NB4 (cell line): ENCODE measurements at regions not wholly inside any gene's neighbourhood (a gene's known extent, or its start where the extent isn't known, plus 50 kb on each side); places are given as distances from the start of the nearest gene placed in this dataset.

ENCODE experiments used
- TF ChIP-seq, protein P1 (sequence below): IDR thresholded peaks from one replicate; pipeline ENCODE4 v1.5.1; 2012; ENCODE audit warnings: low read depth, low read length
- TF ChIP-seq, protein P2 (sequence below): IDR thresholded peaks from 2 replicates; pipeline ENCODE4 v1.6.1; 2011; ENCODE audit warnings: low read depth, low read length

DNA sequence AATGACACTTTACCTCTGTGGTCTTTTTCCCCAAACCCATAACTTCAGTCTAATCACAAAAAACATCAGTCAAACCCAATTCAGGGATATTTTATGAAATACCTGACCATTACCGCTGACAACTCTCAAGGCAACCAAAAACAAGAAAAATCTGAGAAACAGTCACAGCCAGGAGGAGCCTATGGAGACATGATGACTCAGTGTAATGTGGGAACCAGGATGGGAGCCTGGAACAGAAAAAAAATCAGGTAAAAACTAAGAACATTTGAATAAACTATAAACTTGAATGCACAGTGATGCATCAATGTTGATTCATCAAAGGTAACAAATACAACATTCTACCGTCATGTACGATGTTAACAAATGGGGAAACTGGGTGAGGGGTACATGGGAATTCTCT, 84.1 kb upstream of the TSHZ2 start:
- TF ChIP-seq, protein P1, sequence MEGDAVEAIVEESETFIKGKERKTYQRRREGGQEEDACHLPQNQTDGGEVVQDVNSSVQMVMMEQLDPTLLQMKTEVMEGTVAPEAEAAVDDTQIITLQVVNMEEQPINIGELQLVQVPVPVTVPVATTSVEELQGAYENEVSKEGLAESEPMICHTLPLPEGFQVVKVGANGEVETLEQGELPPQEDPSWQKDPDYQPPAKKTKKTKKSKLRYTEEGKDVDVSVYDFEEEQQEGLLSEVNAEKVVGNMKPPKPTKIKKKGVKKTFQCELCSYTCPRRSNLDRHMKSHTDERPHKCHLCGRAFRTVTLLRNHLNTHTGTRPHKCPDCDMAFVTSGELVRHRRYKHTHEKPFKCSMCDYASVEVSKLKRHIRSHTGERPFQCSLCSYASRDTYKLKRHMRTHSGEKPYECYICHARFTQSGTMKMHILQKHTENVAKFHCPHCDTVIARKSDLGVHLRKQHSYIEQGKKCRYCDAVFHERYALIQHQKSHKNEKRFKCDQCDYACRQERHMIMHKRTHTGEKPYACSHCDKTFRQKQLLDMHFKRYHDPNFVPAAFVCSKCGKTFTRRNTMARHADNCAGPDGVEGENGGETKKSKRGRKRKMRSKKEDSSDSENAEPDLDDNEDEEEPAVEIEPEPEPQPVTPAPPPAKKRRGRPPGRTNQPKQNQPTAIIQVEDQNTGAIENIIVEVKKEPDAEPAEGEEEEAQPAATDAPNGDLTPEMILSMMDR: no peak
- TF ChIP-seq, protein P2, sequence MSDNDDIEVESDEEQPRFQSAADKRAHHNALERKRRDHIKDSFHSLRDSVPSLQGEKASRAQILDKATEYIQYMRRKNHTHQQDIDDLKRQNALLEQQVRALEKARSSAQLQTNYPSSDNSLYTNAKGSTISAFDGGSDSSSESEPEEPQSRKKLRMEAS: no peak
